HG02884 (cell line): ENCODE measurements at regions not wholly inside any gene's neighbourhood (a gene's known extent, or its start where the extent isn't known, plus 50 kb on each side); places are given as distances from the start of the nearest gene placed in this dataset.

Source experiments
- ATAC-seq: cut with Tn5 transposase; IDR thresholded peaks from one replicate; pipeline ENCODE4 v1.9.1; 2021; ENCODE audit warnings: mild to moderate bottlenecking, moderate library complexity; ENCODE audit not compliant: unreplicated experiment

DNA sequence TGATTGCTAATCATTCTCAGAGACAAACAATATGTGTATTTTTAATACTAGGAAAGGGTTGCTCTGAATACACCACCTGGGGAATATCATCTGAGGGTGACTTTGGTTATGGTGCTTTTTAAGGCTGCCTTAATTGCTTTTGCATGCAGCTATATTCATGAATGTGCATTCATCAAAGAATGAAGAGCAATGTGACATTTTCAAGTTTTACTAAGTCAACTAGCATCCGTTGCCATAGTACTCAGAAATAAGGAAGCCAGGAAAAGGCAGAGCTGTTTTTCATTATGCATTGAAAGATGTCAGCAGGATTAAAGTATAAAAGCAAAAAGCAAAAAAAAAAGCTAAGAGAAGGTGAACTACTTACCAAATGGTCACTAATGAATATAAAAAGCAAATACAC is 67.4 kb upstream of the PCDH18 start:
- ATAC-seq = no peak

GRCh38 chr4:137597752-137598430 is 65.6 kb upstream of the PCDH18 start:
- no peak for ATAC-seq

DNA sequence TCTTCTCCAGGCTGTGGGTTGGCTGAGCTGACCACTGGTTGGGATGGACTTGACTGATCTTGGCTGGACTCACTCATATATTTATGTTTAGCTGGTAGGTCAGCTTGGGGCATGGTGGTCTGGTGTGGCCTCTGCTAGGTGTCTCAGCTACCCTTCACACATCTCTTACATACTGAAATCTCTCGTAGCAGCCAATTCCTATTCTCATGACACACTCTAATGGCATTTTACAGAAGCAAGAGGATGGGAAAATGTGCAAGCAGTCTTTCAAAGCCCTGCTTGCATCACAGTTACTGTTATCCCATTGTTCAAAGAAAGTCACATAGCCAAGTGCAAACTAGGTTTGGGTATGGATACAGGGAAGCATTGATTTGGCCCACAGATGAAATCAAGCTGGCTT is 55.5 kb upstream of the PCDH18 start:
- ATAC-seq = no peak

GRCh38 chr4:137583671-137584070 is 51.4 kb upstream of the PCDH18 start:
- no peak for ATAC-seq
